ENCODE measurements at regions not wholly inside any gene's neighbourhood (a gene's known extent, or its start where the extent isn't known, plus 50 kb on each side); places are given as distances from the start of the nearest gene placed in this dataset.

DNA sequence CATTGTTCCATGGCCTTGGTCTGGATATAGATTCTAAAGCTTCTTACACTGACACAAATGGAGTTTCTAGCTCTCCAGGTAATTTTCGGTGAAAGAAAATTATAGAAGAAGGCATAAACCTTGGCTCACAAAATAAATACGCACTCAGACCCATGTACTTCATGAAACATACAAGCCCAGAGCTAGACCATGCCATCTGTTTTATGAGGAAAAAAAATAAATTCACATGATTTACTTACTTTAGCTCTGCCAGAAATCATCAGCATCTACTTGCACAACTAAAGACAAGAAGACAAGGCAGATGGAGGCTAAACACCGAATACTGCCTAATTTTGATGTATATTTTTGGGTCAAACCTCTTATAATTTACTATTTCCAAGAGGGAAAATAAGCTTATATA lies 197.4 kb upstream of the KLF14 start:
- DNase-seq (ENCODE audit: low spot score), result no peak

DNA sequence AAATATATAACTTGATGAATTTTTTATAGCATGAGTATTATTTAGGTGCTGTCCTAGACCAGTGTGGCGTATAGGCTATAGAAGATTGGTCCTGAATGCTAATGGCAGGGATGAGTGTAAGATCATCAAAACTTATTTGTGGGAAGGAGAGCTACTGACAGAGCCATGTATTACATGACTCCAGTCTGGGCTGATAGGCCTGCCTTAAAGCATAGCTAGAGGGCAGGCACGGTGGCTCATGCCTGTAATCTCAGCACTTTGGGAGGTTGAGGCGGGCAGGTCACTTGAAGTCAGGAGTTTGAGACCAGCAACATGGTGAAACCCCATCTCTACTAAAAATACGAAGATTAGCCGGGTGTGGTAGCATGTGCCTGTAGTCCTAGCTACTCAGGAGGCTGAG lies 198.1 kb upstream of the KLF14 start:
- DNase-seq (ENCODE audit: low spot score), result no peak

DNA sequence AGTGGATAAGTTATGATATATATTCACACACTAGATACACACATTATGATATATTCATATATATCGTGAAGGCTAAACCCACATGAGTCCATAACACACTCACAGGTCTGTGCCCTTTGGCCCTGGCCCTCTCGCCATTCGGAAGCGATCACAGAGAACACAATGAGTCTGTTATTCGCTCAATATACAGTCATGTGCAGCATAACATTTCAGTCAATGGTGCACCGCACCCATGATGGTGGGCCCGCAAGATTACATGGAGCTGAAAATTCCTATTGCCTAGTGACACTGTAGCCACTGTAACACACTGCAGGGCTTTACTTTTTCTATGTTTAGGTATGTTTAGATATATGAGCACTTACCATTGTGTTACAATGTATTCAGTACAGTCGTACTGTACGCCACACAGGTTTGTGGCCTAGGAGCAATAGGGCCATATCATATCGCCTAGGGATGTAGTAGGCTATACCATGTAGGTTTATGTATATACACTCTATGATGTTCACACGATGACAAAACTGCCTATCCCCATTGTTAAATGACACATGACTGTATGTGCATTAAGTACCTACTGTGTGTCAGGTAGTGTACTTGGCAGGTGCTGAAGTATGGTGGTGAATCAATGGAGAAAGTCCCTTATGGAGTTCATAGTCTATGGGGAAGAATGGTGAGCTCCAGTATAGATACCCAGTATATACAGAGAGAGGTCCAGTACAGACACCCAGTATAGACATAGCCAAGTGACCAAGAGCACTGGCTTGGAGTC lies 198.8 kb upstream of the KLF14 start:
- no peak for DNase-seq (ENCODE audit: low spot score)

DNA sequence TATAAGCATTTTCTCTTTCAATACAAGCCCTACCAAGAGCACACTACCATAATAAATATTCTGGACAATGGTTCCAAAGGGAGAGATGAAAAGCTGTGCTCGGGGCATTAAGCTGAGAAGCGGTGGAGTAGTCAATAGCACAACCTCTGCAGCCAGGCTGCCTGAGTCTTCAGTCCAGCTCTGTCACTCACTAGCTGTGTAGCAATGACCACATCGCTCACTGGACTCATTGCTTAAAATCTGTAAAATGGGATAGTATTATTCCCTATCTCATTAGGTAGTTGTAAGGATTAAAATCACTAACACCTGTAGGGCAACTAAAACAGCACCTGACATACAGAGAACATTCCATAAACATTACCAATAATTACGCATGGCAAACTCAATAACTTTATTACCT lies 199.9 kb upstream of the KLF14 start:
- no peak for DNase-seq (ENCODE audit: low spot score)

DNA sequence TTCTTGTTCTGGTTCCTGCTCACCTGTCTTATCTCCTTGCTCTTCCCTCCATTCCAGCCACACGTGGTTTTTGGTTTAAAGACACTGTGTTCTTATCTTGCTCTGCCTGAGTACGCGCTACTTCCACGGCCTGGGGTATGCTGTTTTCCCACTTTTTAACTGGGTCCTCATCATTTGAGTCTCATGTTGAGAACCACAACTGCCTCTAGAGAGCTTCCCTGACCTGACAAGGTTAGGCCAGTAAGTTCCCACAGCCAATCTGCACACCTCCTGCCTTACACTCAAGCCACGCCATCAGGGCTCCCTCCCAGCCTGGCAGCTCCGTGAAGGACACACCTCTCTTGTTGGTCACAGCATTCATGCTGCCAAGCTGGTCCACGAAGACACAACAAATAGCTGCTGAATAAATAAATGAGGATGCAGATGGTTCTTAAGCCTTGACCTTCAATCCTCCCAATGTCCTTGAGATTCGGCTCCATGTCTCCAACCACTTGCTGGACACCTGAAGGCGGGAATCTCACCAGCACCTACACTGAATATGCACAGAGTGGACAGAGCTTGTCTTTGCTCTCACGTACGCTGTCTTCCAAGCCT lies 201.7 kb upstream of the KLF14 start:
- DNase-seq (ENCODE audit: low spot score), result no peak

DNA sequence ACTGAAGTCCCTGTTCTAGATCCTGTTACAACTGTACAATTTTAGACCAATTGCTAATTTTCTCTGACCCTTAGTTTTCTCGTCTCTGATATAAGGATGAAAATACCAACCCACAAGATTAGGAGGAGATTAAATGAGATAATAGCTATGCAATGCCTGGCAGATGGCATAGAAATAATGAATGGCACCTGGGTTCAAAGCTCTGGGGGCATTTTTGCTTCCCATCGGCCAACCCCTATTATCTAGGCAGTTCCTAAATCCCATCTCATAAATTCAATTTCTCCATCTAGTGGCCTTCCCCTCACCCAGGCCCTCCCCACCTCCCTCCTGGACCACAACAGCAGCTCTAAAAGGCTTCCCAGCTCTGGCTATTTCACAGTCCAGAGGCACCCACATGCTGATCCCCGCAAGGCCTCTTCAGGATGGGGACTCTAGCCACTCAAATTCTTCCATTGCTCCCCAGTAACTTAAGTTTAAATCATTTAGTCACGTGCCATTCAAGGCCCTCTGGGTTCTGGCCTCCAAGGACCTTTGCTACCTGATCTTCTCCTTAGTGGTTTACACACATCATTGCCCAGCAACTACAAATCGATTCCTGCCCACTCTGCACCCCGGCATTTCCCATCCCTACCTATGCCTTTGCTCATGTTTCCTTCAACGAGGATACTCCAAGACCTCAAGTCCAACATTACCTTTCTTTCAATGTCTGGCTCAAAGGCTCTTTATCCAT lies 202.4 kb upstream of the KLF14 start:
- DNase-seq (ENCODE audit: low spot score), result no peak

DNA sequence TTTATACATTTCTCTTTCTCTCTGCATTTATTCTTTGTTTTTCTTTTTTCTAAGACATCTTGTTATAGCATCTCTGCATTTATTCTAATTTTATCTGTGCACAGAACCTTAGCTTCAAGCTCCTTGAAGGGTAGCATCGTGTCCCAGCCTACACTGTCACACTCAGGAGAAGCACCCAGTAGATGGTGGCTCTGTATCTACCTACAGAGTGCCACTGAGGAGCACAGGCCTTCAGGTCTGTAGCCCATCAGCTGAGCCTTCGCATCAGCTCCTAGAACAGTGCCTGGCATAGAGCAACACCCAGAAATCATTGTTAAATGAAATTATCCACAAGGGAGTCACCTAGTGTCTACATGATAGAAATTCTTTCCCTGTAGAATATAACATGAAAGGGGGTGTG lies 203.0 kb upstream of the KLF14 start:
- no peak for DNase-seq (ENCODE audit: low spot score)

DNA sequence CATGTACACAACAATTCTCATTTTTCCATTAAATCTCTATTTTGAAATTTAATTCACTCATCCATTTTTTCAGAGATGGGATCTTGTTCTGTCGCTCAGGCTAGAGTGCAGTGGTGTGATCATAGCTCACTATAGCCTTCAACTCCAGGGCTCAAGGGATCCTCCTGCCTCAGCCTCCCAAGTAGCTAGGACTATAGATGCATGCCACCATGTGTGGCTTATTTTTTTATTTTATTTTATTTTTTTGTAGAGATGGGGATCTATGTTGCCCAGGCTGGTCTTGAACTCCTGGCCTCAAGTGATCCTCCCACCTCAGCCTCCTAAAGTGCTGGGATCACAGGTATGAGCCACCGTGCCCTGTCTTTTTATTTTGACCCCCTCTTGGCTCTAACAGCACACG lies 203.8 kb upstream of the KLF14 start:
- DNase-seq (ENCODE audit: low spot score), result no peak

DNA sequence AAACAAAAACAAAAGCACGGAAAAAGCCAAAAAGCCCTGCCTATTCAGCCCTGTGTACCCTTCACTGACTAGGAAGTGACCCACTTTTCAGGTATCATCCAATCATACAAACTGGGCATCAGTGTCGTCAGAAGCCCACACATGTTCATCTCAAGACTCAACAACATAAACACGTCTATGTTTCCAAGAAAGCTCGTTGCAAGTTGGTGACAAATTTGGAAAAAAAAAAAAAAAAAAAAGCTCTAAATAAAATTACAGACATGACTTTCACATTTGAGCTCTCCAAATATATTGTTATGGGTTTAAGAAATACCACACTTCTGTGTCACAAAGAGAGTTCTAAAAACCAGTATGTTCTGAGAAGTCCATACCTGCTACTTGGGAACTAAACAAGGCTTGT lies 204.7 kb upstream of the KLF14 start:
- DNase-seq (ENCODE audit: low spot score), result no peak

DNA sequence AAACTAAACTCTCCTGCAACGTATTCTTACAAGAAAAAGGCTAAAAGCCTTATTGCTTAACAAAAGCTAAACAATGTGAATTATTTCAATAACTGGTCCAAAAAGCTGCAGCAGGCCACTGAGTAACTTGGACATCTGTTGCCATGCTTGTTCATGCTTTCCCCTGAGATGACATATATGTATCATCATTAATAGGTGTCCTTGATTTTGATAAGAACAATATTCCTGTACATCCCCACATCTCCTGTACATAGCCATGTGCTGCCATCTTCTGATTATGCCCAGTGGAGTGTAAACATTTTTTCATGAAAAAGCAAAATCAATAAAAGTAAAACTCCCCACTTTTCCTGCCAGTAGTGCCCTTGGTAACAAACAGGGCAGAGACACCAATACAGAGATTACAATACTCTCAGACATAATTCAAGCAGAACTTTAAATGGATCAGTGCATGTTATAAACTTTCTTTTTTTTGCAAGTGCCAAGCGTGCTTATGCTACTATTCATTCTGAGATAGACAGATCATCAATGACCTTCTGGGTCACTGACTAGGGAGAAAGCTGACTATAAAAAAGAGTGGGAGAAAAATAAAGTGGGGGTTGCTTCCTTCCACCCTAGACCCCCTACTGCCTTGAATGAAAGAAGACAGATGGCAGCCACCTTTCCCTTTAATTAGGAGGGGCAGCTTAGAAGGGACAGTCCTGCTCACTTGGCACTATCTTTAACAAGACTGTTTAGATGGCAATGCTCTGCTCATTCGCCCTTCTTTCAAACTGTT lies 205.5 kb upstream of the KLF14 start:
- DNase-seq (ENCODE audit: low spot score), result no peak

DNA sequence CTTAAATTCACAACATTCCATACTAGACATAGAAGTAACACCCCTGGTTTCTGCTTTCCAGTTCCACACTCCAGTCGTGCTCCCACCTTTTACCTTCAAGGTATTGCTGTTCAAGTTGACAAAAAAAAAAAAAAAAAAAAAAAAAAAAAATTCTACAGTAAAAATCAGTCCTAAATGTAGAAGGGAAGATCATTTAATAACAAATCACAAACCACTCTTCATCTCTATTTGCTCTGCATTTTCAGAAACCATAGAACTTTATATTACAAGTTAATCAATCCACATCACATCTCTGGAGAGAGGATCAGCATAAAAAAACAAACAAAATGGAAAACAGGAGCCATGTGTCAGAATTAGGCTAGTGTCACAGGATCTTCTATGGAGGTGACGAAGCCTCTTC lies 206.3 kb upstream of the KLF14 start:
- no peak for DNase-seq (ENCODE audit: low spot score)

DNA sequence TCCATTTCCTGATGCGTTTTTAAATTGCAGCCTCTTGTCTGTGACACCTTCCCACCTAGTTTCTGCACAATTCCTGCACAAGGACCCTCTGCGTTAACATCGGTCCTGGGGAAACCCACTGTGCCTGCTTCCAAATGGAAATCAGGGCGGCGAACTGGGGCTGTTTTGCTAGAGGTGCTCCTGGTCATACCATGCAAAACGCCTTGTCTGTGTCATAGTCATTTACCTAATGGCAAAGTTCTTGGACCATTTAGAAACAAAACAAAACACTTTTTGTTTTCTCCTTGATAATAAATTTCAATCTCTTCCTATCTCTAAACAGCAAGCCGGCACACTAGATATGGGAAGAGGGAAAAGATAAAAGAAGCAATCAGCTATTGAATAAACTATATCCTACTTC lies 206.9 kb upstream of the KLF14 start:
- no peak for DNase-seq (ENCODE audit: low spot score)

DNA sequence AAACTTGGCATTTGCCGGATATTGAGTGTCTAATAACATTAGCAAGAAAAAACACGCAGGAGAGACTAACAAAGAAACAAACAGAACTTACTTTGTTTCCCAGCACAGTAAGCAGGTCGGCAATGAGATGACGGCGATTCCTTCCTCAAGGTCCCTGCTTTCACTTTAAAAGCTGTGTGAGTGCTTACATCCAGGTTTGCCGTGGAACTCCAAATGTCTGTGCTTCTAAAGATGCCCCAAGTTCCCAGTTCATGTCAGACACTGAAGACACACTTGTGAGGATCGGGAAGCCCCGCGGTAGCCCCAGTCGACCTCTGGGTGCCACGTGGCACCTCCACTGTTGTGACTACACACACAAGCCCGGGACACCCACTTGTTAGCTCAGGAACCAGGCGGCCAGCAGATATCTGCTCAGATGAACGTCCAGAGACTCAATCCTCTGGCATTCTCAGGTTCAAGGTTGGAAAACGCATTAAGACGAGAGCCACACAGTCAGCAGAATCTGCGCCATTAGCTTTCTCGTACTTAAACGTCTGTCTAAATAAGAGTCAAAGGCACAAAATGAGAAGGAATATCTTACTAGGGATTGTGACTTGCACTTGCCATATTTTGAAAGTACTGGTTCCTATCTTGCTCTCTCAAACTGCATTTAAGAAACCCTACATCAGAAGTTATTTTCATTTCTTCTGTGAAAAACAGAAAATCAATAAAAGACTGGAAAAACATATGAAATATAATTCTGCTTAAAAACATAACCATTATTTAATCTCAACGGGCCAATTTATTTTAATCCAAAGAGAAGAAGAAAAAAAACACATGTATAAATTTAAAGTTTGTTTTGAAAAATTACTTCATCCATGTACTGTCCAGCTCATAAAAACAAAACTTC lies 207.6 kb upstream of the KLF14 start:
- no peak for DNase-seq (ENCODE audit: low spot score)

DNA sequence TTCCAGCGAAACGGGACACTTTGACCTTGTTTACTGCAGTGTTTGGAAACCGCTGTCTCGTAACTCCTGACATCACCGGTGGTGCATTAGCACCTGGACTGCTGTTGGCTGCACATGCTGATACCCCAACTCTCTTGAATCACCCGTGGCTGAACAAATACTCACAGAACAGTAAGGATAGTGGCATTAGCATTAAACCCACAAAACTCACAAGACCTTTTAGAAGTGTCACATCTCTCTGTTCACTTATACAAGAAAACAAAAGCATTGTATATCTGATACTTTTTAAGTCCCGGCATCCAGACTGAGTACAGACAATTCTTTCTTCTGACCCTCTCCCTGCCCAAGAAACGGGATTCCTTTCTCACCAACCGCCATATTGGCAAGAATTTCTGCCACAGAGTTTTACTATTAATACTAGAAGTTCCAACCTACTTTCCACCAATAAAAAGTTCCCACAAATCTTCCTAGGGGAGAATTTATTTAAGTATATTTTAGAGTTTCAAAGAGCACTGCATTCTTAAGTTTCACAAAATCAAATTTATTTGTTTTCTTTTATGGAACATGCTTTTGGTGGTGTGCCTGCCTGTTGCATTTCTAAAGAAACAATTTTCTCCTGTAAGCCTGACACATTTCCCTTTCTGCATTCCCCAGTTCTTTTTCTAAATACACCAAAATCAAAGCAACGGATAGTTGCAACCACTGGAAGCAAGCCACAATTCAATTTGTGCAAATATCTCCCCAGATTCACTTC lies 208.4 kb upstream of the KLF14 start:
- DNase-seq (ENCODE audit: low spot score), result no peak

DNA sequence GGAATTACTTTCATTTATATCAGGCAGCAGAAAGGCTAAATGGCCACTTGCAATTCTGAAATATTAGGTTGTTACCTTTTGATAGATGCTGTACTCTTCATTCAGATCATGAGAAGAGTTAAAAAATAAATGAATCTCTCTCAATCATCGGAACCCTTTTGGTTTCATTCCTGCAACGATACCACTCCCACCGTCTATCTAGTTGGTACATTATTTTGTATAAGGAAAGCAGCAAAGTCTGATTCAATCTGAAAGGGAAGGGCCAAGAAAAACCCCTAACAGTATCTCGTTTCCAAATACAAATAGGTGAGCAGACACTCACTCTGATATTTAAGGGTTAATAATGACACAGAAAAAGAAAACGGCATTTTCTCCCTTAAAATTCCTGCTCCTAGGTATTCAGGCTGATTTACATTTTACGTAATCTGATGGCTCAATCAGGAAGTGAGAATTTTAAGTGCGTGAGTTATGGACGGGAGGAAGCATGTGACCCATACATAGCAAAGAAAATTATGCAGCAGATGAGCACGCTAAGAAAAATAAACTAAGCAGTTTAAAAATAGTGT lies 209.4 kb upstream of the KLF14 start:
- peak; percentile 52 for DNase-seq (ENCODE audit: low spot score)

DNA sequence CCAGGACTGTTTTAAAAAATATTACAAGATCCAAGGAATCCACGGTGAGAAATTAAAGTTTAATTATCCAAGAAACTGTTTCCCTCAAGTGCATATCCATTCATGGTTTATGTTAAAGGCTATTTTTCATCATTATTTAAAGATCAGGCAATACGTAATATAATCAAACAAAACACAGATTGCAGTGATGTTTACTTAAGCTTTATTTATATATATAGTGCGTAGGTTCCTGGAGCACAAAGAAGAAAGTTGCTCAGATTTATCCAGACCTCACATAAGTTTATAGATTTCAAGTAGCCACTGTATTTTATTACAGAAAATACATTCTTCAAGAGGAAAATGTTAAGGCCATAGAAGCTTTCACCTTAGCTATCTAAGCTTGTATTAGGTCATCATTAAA lies 210.0 kb upstream of the KLF14 start:
- DNase-seq (ENCODE audit: low spot score), result no peak

DNA sequence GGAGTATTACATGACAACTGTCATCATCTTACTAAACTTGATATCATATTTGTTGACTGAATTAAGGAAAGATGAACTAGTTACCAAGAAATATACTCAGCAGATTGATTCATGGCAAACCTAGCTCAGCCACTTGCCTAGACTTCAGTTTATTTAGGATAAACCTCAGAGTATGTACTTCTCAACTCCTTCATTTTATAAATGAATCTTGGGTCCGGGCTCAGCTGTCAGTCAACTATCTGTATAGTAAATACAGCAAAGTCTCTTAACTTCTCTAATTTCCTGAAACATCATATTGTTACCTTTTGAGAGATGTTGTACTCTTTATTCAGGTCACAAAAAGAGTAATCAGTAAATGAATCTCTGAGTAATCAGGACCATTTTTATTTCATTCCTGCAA lies 211.0 kb upstream of the KLF14 start:
- DNase-seq (ENCODE audit: low spot score), result no peak

DNA sequence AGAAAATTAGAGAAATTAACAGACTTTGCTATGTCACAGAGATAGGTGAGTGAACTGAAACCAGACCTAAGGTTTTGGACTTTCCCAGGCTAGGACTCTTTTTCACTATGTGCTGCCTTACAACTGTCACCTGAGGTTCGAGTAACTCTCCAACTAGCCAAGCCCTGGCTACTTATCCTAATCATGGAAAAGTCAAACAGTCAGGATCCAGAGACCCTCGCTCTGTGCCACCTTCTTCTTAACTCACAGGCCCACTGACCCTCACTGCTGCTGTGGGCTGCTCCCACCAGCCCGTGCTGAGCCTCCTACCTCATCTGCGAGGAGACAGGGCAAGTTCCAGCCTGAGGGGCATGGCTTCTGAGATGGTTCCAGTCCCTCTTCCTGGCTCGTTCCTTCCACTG lies 211.4 kb upstream of the KLF14 start:
- no peak for DNase-seq (ENCODE audit: low spot score)

DNA sequence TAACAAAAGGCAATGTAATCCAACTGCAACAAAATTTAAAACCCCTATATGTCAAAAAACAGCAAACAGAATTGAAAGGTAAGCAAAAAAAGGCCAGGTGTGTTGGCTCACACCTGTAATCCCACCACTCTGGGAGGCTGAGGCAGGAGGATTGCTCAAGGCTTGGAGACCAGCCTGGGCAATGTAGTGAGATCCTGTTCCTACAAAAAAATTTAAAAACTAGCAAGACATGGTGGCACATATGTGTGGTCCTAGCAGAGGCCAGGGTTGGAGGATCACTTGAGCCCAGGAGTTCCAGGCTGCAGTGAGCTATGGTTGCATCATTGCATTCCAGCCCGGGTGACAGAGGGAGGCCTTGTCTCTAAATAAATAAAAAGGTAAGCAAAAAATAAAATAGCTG lies 212.1 kb upstream of the KLF14 start:
- no peak for DNase-seq (ENCODE audit: low spot score)

DNA sequence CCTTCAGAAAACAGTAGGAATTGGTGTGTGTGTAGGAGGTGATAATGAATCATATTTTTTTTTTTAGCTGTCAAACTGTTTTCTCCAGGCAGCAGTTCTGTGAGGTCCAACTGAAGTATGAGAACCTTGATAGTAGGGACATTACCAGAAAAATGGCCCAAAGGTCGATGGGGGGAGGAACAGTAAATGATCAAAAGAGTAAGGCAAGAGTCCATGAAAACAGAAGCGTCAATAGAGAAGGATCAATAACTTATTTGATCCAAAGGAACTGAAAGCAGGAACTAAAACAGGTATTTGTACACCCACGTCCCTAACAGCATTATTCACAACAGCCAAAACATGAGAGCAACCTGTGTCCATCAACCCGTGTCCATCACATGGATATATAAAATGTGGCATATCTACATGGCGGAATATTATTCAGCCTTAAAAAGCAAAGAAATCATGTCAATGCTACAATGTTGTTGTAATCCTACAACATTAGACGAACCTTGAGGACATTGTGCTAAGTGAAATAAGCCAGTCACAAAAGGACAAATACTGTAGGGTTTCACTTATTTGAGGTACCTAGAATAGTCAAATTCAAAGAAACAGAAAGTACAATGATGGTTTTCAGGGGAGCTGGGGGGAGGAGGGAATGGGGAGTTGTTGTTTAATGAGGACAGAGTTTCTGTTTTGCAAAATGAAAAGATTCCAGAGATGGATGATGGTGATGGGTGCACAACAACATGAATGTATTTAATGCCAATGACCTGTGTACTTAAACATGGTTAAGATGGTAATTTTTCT lies 214.0 kb upstream of the KLF14 start:
- DNase-seq (ENCODE audit: low spot score), result no peak
